Lower lobe of right lung (tissue), 2 donors: ENCODE measurements at regions not wholly inside any gene's neighbourhood (a gene's known extent, or its start where the extent isn't known, plus 50 kb on each side); places are given as distances from the start of the nearest gene placed in this dataset.
"Not testable (repeated sequence)": the region's sequence is repeated elsewhere in the genome, so short reads cannot be mapped to it uniquely, and the experiment has no call there.

Experiments
- ATAC-seq, 2 donors: fragments of 200-7000 bp; cut with Tn5 transposase; one replicate each; pipeline ENCODE4 v1.9.1; 2020 to 2022; ENCODE audit warnings: mild to moderate bottlenecking in 2 of 2, moderate library complexity in 2 of 2
- DNase-seq: peaks from one replicate; pipeline ENCODE4 v3.0.0-alpha.2; 2020
- H3K27ac ChIP-seq: fragments of 200-600 bp; one replicate; pipeline ENCODE4 v1.8.0; 2022
- H3K27me3 ChIP-seq: fragments of 200-600 bp; one replicate; pipeline ENCODE4 v1.8.0; 2022; ENCODE audit warnings: low read depth
- H3K36me3 ChIP-seq: fragments of 200-600 bp; one replicate; pipeline ENCODE4 v1.8.0; 2022; ENCODE audit warnings: mild to moderate bottlenecking
- H3K4me1 ChIP-seq: fragments of 200-600 bp; one replicate; pipeline ENCODE4 v1.8.0; 2022
- H3K4me3 ChIP-seq: fragments of 200-600 bp; one replicate; pipeline ENCODE4 v1.8.0; 2022; ENCODE audit warnings: mild to moderate bottlenecking
- H3K9me3 ChIP-seq: fragments of 200-600 bp; one replicate; pipeline ENCODE4 v1.8.0; 2022
- intact Hi-C: fragments of 100-400 bp; cut with DNase I; formaldehyde crosslinking; loops from one replicate; pipeline ENCODE4 v1.11.0; 2022
- TF ChIP-seq, protein P1 (sequence below): fragments of 200-600 bp; IDR thresholded peaks from one replicate; pipeline ENCODE4 v1.8.0; 2022; ENCODE audit warnings: antibody characterized with exemption, mild to moderate bottlenecking
- donor health status: DM: no; HTN: yes; CAD: no; lungs with severe emphysema.

DNA sequence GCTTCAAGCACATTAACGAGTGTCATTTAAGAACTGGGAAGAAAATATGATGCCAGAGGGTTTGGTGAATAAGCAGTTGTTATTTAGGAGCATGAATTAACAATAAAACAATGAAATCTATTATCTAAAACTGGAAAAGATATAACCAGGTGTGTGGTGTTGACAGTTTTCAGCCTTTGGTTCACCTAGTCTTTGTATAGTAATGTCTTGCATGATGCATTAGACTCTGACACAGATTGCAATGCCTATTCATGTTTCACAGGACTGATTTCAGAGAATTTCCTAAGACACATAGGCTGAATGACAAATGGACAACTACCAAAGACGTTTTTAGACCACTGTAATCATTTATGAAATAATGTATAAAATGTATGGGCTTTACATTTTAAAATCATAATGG is 135.1 kb upstream of the CAV2 start:
- no peaks in the 10 kb centered on the region for H3K36me3 ChIP-seq
- H3K27ac ChIP-seq = no peak overlapping the region
- DNase-seq = no peak
- H3K4me3 ChIP-seq = no peak overlapping the region
- intact Hi-C loops = no loop called here
- ATAC-seq = no peak
- H3K27me3 ChIP-seq = no peaks in the 10 kb centered on the region
- no peaks in the 10 kb centered on the region for H3K4me1 ChIP-seq
- no peaks in the 10 kb centered on the region for H3K9me3 ChIP-seq
- TF ChIP-seq, protein P1, sequence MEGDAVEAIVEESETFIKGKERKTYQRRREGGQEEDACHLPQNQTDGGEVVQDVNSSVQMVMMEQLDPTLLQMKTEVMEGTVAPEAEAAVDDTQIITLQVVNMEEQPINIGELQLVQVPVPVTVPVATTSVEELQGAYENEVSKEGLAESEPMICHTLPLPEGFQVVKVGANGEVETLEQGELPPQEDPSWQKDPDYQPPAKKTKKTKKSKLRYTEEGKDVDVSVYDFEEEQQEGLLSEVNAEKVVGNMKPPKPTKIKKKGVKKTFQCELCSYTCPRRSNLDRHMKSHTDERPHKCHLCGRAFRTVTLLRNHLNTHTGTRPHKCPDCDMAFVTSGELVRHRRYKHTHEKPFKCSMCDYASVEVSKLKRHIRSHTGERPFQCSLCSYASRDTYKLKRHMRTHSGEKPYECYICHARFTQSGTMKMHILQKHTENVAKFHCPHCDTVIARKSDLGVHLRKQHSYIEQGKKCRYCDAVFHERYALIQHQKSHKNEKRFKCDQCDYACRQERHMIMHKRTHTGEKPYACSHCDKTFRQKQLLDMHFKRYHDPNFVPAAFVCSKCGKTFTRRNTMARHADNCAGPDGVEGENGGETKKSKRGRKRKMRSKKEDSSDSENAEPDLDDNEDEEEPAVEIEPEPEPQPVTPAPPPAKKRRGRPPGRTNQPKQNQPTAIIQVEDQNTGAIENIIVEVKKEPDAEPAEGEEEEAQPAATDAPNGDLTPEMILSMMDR = no peak

DNA sequence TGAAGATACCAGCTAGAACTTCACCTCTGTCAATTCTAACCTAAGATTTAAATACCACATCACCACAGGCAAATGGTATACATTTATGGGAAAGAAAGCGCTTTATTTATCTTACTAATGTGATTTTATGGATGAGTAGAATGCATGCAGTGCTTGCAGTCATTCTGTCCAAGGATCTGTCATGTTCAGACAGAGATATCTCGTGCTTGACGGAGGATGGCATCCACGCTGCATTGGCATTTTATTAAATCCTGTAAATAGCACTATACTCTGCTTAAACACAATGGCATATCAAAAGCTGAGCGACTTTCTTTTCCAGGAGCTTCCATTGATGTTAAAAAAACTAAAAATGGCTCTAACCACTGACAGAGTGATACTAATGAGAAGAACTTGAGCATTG is 133.7 kb upstream of the CAV2 start:
- Histone ChIP-seq H3K27me3 (no peaks in the 10 kb centered on the region), H3K27ac (no peak overlapping the region), H3K36me3 (no peaks in the 10 kb centered on the region), H3K4me1 (no peaks in the 10 kb centered on the region), H3K9me3 (no peaks in the 10 kb centered on the region), H3K4me3 (no peak overlapping the region)
- DNase-seq (no peak), ATAC-seq (no peak)
- intact Hi-C loops = no loop called here
- TF ChIP-seq, protein P1 = no peak

DNA sequence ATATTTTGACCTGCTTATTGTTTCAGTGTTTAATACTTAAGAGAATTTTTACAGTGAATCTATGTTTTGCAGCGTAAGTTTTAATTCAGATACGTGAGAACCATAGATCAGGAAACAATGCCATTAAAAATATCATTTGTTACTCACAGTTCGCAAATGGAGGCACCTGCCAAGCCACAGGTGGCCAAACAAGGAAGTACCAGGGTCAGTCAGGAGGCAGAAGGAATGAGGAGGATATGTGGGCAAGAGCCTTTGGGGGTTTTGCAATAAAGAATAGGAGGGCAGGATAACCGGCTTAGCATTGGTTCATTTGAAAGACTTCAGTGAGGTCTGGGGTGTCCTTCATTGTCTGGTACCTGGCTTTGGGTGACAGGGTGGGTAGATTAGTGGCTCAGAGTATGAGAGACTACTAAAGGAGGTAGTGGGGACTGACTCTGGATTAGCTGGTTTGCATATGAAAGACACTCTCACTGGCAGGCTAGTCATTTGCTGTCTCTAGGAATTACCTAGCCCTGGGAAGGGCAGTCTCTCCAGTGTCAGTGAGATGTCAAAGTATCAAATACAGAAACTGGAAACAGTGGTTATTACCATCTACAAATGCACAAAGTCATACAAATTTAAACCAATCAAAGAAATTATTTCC is 132.2 kb upstream of the CAV2 start:
- DNase-seq = no peak
- Histone ChIP-seq H3K27me3 (no peaks in the 10 kb centered on the region), H3K4me3 (no peak overlapping the region), H3K36me3 (no peaks in the 10 kb centered on the region), H3K4me1 (no peaks in the 10 kb centered on the region), H3K9me3 (no peaks in the 10 kb centered on the region), H3K27ac (no peak overlapping the region)
- TF ChIP-seq, protein P1 = no peak
- intact Hi-C loops = no loop called here
- ATAC-seq = no peak

- Histone ChIP-seq H3K27me3 (no peaks in the 10 kb centered on the region), H3K4me3 (no peak overlapping the region), H3K27ac (no peak overlapping the region), H3K36me3 (no peaks in the 10 kb centered on the region), H3K9me3 (no peaks in the 10 kb centered on the region), H3K4me1 (no peaks in the 10 kb centered on the region)
- DNase-seq = no peak
- TF ChIP-seq, protein P1 = no peak
- ATAC-seq = no peak
- intact Hi-C loops = no loop called here
Observed at GRCh38 chr7:116368965-116369364, 130.6 kb upstream of the CAV2 start.

- intact Hi-C loops, ATAC-seq, H3K27me3 ChIP-seq, H3K36me3 ChIP-seq, H3K4me1 ChIP-seq, H3K9me3 ChIP-seq, H3K4me3 ChIP-seq, H3K27ac ChIP-seq, DNase-seq: not testable (repeated sequence)
Observed at GRCh38 chr7:116371536-116371935, 128.0 kb upstream of the CAV2 start.

- DNase-seq, H3K4me3 ChIP-seq, H3K27ac ChIP-seq, ATAC-seq, H3K36me3 ChIP-seq, intact Hi-C loops, H3K4me1 ChIP-seq, H3K27me3 ChIP-seq, H3K9me3 ChIP-seq: not testable (repeated sequence)
Observed at GRCh38 chr7:116373229-116373628, 126.3 kb upstream of the CAV2 start.

GRCh38 chr7:116377721-116378120 is 121.8 kb upstream of the CAV2 start:
- Histone ChIP-seq H3K4me1 (peaks cover 3% of the 10 kb centered on the region), H3K27ac (no peak overlapping the region), H3K27me3 (no peaks in the 10 kb centered on the region), H3K9me3 (no peaks in the 10 kb centered on the region), H3K36me3 (no peaks in the 10 kb centered on the region), H3K4me3 (no peak overlapping the region)
- no peak for ATAC-seq
- no peak for DNase-seq
- intact Hi-C loops = no loop called here
- TF ChIP-seq, protein P1 = no peak
